Endodermal cell (in vitro differentiated cells): ENCODE measurements at regions not wholly inside any gene's neighbourhood (a gene's known extent, or its start where the extent isn't known, plus 50 kb on each side); places are given as distances from the start of the nearest gene placed in this dataset.

ENCODE experiments used
- DNase-seq: peaks from one replicate; pipeline ENCODE4 v3.0.0-alpha.2; 2017
- H3K27ac ChIP-seq: 2 replicates; pipeline ENCODE4 v1.5.1; 2013; ENCODE audit warnings: mild to moderate bottlenecking, low read depth, low read length, moderate library complexity
- H3K27me3 ChIP-seq: 2 replicates; pipeline ENCODE4 v1.6.1; 2013; ENCODE audit warnings: mild to moderate bottlenecking, low read length, moderate library complexity; ENCODE audit not compliant: insufficient read depth, control insufficient read depth, poor library complexity, severe bottlenecking
- H3K36me3 ChIP-seq: 2 replicates; pipeline ENCODE4 v1.7.0; 2013; ENCODE audit warnings: mild to moderate bottlenecking, low read length, moderate library complexity; ENCODE audit not compliant: control insufficient read depth, insufficient read depth
- H3K4me1 ChIP-seq: one replicate; pipeline ENCODE4 v1.7.0; 2013; ENCODE audit warnings: low read length; ENCODE audit not compliant: control insufficient read depth, insufficient read depth
- H3K4me3 ChIP-seq: 2 replicates; pipeline ENCODE4 v1.5.1; 2013; ENCODE audit warnings: mild to moderate bottlenecking, low read length, moderate library complexity
- H3K9ac ChIP-seq: 2 replicates; pipeline ENCODE4 v1.6.1; 2013; ENCODE audit warnings: mild to moderate bottlenecking, low read length, moderate library complexity; ENCODE audit not compliant: poor library complexity, severe bottlenecking; ENCODE audit errors: extremely low read depth
- H3K9me3 ChIP-seq: 2 replicates; pipeline ENCODE4 v1.6.1; 2013; ENCODE audit warnings: mild to moderate bottlenecking, low read length, moderate library complexity; ENCODE audit not compliant: control insufficient read depth
- H3K27ac Mint-ChIP-seq: 2 replicates; pipeline ENCODE4 v1.8.0; 2020; ENCODE audit warnings: mixed read lengths
- H3K27me3 Mint-ChIP-seq: 2 replicates; pipeline ENCODE4 v1.8.0; 2021; ENCODE audit warnings: mild to moderate bottlenecking, mixed read lengths; ENCODE audit not compliant: insufficient read depth
- H3K36me3 Mint-ChIP-seq: 2 replicates; pipeline ENCODE4 v1.8.0; 2020; ENCODE audit warnings: low read depth, mixed read lengths
- H3K4me1 Mint-ChIP-seq: 2 replicates; pipeline ENCODE4 v1.8.0; 2020; ENCODE audit warnings: mixed read lengths
- H3K4me3 Mint-ChIP-seq: 2 replicates; pipeline ENCODE4 v1.8.0; 2020; ENCODE audit warnings: mild to moderate bottlenecking, moderate library complexity, mixed read lengths
- H3K9me3 Mint-ChIP-seq: 2 replicates; pipeline ENCODE4 v1.8.0; 2020; ENCODE audit warnings: mild to moderate bottlenecking, mixed read lengths
- WGBS, 2 experiments: methylation state at CpG; one replicate each; pipeline versions ENCODE4 v1.1.5 to v1.1.7; 2013; ENCODE audit warnings: missing lambda C conversion rate in 2 of 2, mixed read lengths in 1 of 2; ENCODE audit not compliant: insufficient coverage in 1 of 2, insufficient read length in 1 of 2; 5-methylcytosine and 5-hydroxymethylcytosine counted together
- TF ChIP-seq, protein P1 (sequence below): fragments of 200-600 bp; sonication (generic); conservative IDR thresholded peaks from 2 replicates; pipeline ENCODE4 v1.5.0; 2021; ENCODE audit warnings: antibody characterized with exemption, mild to moderate bottlenecking

DNA sequence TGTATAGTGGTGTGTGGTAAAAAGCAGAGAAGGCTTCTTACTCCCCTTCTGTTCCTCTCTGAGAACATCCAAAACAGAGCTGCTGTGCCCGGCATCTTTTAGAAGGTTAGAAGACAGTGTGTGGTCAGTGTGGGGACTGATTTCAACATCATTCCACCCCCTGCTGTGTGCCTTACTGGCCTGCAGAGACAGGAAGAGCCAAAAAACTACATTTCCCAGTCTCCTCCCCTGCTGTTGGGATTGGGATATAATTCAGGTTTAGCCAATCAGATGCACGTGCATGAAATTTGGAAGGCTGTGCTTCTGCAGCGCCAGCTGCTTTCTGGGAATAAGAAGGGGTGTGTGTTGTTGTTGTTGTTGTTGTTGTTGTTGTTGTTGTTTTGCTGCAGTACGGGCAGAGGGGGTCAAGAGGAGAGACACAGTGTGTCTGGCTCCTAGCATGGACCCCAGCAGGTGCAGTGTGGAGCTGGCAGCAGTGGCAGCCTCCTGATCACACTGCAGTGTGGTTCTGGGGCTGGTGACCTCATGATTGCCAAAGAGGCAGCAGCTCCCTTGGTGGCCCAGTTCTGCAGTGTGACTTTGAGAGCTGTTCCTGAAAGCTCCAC, 74.7 kb downstream of the MRPL14 start:
- Histone ChIP-seq H3K4me1 (peaks cover 11% of the 10 kb centered on the region), H3K9me3 (no peaks in the 10 kb centered on the region), H3K4me3 (no peak overlapping the region), H3K36me3 (no peaks in the 10 kb centered on the region), H3K27me3 (no peaks in the 10 kb centered on the region), H3K9ac (no peak overlapping the region), H3K27ac (no peak overlapping the region)
- H3K36me3 Mint-ChIP-seq, result no peaks in the 10 kb centered on the region
- peaks cover 25% of the 10 kb centered on the region for H3K4me1 Mint-ChIP-seq
- peak overlapping the region; percentile 1 for H3K27ac Mint-ChIP-seq
- TF ChIP-seq, protein P1, sequence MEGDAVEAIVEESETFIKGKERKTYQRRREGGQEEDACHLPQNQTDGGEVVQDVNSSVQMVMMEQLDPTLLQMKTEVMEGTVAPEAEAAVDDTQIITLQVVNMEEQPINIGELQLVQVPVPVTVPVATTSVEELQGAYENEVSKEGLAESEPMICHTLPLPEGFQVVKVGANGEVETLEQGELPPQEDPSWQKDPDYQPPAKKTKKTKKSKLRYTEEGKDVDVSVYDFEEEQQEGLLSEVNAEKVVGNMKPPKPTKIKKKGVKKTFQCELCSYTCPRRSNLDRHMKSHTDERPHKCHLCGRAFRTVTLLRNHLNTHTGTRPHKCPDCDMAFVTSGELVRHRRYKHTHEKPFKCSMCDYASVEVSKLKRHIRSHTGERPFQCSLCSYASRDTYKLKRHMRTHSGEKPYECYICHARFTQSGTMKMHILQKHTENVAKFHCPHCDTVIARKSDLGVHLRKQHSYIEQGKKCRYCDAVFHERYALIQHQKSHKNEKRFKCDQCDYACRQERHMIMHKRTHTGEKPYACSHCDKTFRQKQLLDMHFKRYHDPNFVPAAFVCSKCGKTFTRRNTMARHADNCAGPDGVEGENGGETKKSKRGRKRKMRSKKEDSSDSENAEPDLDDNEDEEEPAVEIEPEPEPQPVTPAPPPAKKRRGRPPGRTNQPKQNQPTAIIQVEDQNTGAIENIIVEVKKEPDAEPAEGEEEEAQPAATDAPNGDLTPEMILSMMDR, result no peak
- no peaks in the 10 kb centered on the region for H3K9me3 Mint-ChIP-seq
- peak; percentile 75 for DNase-seq
- no peak overlapping the region for H3K4me3 Mint-ChIP-seq
- 50 to 58% methylated on average over 1 to 4 of the region's 4 CpGs for WGBS, 2 experiments
- H3K27me3 Mint-ChIP-seq, result no peaks in the 10 kb centered on the region

DNA sequence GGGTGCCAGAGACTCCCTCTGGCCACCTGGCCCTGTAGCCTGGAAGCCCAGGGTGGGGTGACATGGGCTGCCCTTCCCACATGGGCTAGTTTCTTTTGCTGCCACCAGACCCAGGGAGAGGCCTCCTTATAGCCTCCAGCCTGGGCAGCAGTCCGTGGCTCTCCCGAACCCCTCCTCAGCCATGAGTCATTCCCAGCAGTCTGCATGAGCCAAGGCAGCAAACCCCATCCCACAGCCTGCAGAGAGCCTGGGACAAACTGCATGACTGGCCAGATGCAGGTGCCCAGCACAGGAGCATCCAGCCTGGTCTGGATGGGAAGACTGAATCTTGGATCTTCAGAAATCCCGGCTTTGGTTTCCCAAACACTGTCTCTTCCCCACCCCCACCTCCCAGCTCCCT, 75.7 kb downstream of the MRPL14 start:
- Mint-ChIP-seq H3K27ac (no peak overlapping the region), H3K9me3 (no peaks in the 10 kb centered on the region), H3K4me1 (peaks cover 25% of the 10 kb centered on the region), H3K36me3 (no peaks in the 10 kb centered on the region), H3K4me3 (no peak overlapping the region), H3K27me3 (peaks cover 3% of the 10 kb centered on the region)
- no peak for DNase-seq
- TF ChIP-seq, protein P1, result no peak
- Histone ChIP-seq H3K27ac (no peak overlapping the region), H3K4me3 (no peak overlapping the region), H3K9me3 (no peaks in the 10 kb centered on the region), H3K27me3 (no peaks in the 10 kb centered on the region), H3K36me3 (no peaks in the 10 kb centered on the region), H3K4me1 (peaks cover 11% of the 10 kb centered on the region), H3K9ac (no peak overlapping the region)
- 82% methylated on average over 3 of the region's 3 CpGs; no CpG with 5 or more reads in 1 of the 2 experiments for WGBS, 2 experiments

DNA sequence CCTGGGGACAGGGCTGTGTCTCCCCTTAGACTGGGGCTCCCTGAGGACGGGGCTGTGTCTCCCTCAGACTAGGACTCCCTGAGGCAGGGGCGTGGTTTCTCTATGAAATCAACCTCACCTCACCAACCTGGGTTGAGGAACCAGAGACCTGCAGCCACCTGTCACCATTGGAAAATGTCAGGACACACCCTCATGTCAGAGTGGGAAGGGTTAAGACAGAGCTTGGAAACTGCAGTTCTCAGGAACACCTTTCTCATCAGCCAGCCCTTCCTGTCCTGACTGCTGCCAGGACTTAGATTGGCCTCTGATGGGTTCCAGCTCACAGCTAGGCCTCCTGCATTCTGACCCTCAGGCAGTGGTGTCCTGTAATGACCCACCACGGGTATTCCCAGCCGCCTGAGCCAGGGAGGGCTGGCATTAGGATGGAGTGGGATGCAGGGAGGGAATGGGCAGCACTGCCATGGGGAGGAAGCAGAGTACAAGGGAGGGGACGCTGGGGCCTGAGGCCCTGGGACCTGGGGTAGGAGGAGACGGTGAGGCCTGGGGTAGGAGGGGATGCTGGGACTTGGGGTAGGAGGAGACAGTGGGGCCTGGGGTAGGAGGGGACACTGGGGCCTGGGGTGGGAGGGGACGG, 76.3 kb downstream of the MRPL14 start:
- Mint-ChIP-seq H3K27ac (no peak overlapping the region), H3K4me1 (peaks cover 25% of the 10 kb centered on the region), H3K9me3 (no peaks in the 10 kb centered on the region), H3K36me3 (no peaks in the 10 kb centered on the region), H3K4me3 (no peak overlapping the region), H3K27me3 (peaks cover 3% of the 10 kb centered on the region)
- H3K4me3 ChIP-seq, result no peak overlapping the region
- WGBS, 2 experiments, result 60 to 89% methylated on average over 1 to 7 of the region's 7 CpGs
- peaks cover 11% of the 10 kb centered on the region for H3K4me1 ChIP-seq
- no peaks in the 10 kb centered on the region for H3K36me3 ChIP-seq
- DNase-seq, result no peak
- no peaks in the 10 kb centered on the region for H3K9me3 ChIP-seq
- H3K27ac ChIP-seq, result no peak overlapping the region
- TF ChIP-seq, protein P1, result no peak
- no peak overlapping the region for H3K9ac ChIP-seq
- H3K27me3 ChIP-seq, result no peaks in the 10 kb centered on the region
